MCF 10A (cell line): ENCODE measurements at regions not wholly inside any gene's neighbourhood (a gene's known extent, or its start where the extent isn't known, plus 50 kb on each side); places are given as distances from the start of the nearest gene placed in this dataset.

ENCODE experiments used
- BruUV-seq: library from RNA; stranded (reverse); fragments of 400-500 nt; replicated peaks from 2 replicates; lab custom pipeline; 2021; lab: Mats Ljungman, UMichigan
- CTCF ChIA-PET: fragments of 300-600 bp; sonication (Branson Sonifier 250); formaldehyde crosslinking; extraction: SDS; loops from one replicate; lab custom pipeline; 2021; ENCODE audit warnings: antibody characterized with exemption, inconsistent platforms; lab: Yijun Ruan, JAX
- POLR2A ChIA-PET: fragments of 300-600, 350-650 bp; sonication (Branson Sonifier 250); formaldehyde crosslinking; extraction: SDS; loops from one replicate; lab custom pipeline; 2020; ENCODE audit warnings: antibody characterized with exemption, inconsistent platforms; lab: Yijun Ruan, JAX
- DNase-seq: peaks from one replicate; pipeline ENCODE4 v3.0.0-alpha.2; 2018; ENCODE audit not compliant: unreplicated experiment
- H3K27ac Mint-ChIP-seq: one replicate; pipeline ENCODE4 v1.8.0; 2022; ENCODE audit warnings: mild to moderate bottlenecking, low read depth, mixed read lengths; ENCODE audit not compliant: unreplicated experiment
- H3K27me3 Mint-ChIP-seq: one replicate; pipeline ENCODE4 v1.8.0; 2022; ENCODE audit warnings: mixed read lengths; ENCODE audit not compliant: insufficient read depth, unreplicated experiment
- H3K36me3 Mint-ChIP-seq: one replicate; pipeline ENCODE4 v1.8.0; 2022; ENCODE audit warnings: mild to moderate bottlenecking, moderate library complexity, mixed read lengths; ENCODE audit not compliant: insufficient read depth, unreplicated experiment
- H3K4me1 Mint-ChIP-seq: one replicate; pipeline ENCODE4 v1.8.0; 2022; ENCODE audit warnings: mixed read lengths; ENCODE audit not compliant: insufficient read depth, unreplicated experiment
- H3K4me3 Mint-ChIP-seq: one replicate; pipeline ENCODE4 v1.8.0; 2022; ENCODE audit warnings: mild to moderate bottlenecking, moderate library complexity, mixed read lengths; ENCODE audit not compliant: unreplicated experiment
- H3K9me3 Mint-ChIP-seq: one replicate; pipeline ENCODE4 v1.8.0; 2022; ENCODE audit warnings: mixed read lengths; ENCODE audit not compliant: unreplicated experiment
- intact Hi-C: fragments of 100-400 bp; cut with micrococcal nuclease; formaldehyde crosslinking; loops from 2 replicates; pipeline ENCODE4 v1.14.1; 2022
- TF ChIP-seq, protein P1 (sequence below): fragments of 200-600 bp; IDR thresholded peaks from one replicate; pipeline ENCODE4 v1.8.0; 2022; ENCODE audit warnings: antibody characterized with exemption, mild to moderate bottlenecking; ENCODE audit not compliant: unreplicated experiment

DNA sequence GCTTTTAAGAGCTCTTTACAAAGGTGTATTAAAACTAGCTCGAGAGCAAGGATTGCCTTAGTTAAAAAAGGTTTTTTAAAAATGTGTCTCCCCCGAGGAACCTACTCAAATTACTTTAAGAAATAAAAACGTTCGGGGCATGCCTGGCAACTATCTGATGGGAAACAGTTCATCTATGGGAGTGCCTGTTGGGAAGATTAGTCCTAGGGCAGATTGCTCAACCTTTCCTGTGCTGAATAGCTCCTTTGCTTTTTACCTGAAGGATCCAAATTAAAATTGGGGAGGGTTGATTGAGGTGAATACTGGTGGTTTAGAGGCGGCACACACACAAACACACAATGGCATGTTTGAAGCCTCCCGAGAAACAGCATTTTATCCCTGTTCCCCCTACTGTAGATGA lies 541.4 kb upstream of the ATP2B1 start:
- no TSS peak for BruUV-seq
- Mint-ChIP-seq H3K27me3 (no peaks in the 10 kb centered on the region), H3K9me3 (no peaks in the 10 kb centered on the region), H3K27ac (peak overlapping the region; percentile 74), H3K36me3 (no peaks in the 10 kb centered on the region), H3K4me3 (peak overlapping the region; percentile 18), H3K4me1 (peaks cover 20% of the 10 kb centered on the region)
- intact Hi-C loops = no loop called here
- TF ChIP-seq, protein P1, sequence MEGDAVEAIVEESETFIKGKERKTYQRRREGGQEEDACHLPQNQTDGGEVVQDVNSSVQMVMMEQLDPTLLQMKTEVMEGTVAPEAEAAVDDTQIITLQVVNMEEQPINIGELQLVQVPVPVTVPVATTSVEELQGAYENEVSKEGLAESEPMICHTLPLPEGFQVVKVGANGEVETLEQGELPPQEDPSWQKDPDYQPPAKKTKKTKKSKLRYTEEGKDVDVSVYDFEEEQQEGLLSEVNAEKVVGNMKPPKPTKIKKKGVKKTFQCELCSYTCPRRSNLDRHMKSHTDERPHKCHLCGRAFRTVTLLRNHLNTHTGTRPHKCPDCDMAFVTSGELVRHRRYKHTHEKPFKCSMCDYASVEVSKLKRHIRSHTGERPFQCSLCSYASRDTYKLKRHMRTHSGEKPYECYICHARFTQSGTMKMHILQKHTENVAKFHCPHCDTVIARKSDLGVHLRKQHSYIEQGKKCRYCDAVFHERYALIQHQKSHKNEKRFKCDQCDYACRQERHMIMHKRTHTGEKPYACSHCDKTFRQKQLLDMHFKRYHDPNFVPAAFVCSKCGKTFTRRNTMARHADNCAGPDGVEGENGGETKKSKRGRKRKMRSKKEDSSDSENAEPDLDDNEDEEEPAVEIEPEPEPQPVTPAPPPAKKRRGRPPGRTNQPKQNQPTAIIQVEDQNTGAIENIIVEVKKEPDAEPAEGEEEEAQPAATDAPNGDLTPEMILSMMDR = no peak
- DNase-seq = peak; percentile 52
- POLR2A ChIA-PET = interaction anchor here (0.6 to 2.3 kb wide), 4 partner anchors 13 to 541 kb away, joined by 3 to 9 read pairs (median 6); partner anchors contain the start of gene ATP2B1
- CTCF ChIA-PET = interaction anchor here (0.6 to 0.7 kb wide), 2 partner anchors 48 to 1199 kb away, joined by 3 read pairs; no protein-coding TSS in a partner anchor

DNA sequence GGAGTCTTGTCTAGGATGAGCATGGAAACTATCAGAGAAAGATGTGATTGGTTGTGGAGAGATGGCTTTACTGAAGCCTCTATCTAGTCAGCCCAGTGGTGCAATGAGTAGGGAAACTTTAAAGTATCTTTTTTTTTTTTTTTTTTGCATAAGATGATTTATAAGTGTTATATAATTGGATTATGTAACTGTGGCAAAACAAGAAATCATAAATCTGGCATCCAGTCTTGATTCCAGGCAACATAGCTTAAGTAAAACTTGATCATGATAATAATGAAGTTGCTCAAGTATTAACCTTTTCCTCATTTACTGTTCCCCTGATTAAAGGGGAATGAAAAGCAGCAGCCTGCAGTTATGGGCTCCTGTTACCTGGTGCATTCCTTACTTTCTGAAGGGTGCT lies 538.0 kb upstream of the ATP2B1 start:
- TF ChIP-seq, protein P1 = no peak
- Mint-ChIP-seq H3K4me3 (no peak overlapping the region), H3K27me3 (no peaks in the 10 kb centered on the region), H3K36me3 (no peaks in the 10 kb centered on the region), H3K27ac (no peak overlapping the region), H3K4me1 (peaks cover 13% of the 10 kb centered on the region), H3K9me3 (no peaks in the 10 kb centered on the region)
- no peak for DNase-seq
- no TSS peak for BruUV-seq
- ChIA-PET CTCF (interaction anchor here (0.6 to 0.7 kb wide), 2 partner anchors 694 to 1570 kb away, joined by 3 to 4 read pairs; no protein-coding TSS in a partner anchor), POLR2A (no interaction called here)
- intact Hi-C loops = no loop called here

DNA sequence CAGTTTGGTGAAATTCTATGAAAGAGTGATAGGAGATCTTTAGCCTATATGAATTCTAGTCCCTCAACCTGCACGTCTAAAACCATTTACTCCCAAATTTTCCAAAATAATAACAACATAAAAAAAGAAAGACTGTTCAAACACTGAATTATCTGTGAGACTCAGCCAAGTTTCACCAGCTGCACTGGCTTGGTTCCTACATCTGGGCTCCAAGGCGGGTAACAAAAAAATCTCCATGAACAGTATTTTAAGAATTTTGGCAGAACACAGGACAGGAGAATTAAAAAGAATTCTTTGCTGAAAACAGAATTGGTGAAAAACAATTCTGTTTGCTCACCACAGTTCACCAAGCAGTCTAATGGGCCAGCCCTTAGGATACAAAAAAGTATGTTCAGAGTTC lies 536.8 kb upstream of the ATP2B1 start:
- H3K27me3 Mint-ChIP-seq = no peaks in the 10 kb centered on the region
- peaks cover 9% of the 10 kb centered on the region for H3K4me1 Mint-ChIP-seq
- BruUV-seq = no TSS peak
- intact Hi-C loops = no loop called here
- CTCF ChIA-PET = no interaction called here
- H3K9me3 Mint-ChIP-seq = no peaks in the 10 kb centered on the region
- POLR2A ChIA-PET = no interaction called here
- H3K36me3 Mint-ChIP-seq = no peaks in the 10 kb centered on the region
- H3K4me3 Mint-ChIP-seq = no peak overlapping the region
- H3K27ac Mint-ChIP-seq = no peak overlapping the region
- DNase-seq = no peak
- TF ChIP-seq, protein P1 = no peak

DNA sequence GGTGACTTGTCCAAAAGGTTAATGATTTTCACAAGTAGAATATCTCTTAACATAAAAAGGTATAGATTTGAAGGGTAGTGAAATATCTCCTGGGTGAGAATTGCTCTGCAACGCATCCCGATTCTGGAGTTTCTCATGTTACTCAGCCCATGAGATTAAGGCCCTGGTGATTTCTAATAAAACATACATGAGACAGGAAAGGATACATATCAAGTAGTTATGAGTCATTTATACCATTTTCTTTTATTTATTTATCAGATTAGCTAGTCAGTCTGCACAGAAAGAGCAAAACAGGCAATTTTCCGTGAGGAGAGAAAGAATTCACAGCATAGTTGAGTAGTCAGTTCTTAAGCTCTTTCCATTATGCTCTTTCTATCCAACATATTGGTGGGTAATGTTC lies 535.6 kb upstream of the ATP2B1 start:
- intact Hi-C loops = no loop called here

More for the DNA sequence above, 535.6 kb upstream of the ATP2B1 start:
- CTCF ChIA-PET = no interaction called here
- no TSS peak for BruUV-seq
- TF ChIP-seq, protein P1 = no peak
- Mint-ChIP-seq H3K4me3 (no peak overlapping the region), H3K9me3 (no peaks in the 10 kb centered on the region), H3K27ac (no peak overlapping the region), H3K4me1 (no peaks in the 10 kb centered on the region), H3K27me3 (no peaks in the 10 kb centered on the region), H3K36me3 (no peaks in the 10 kb centered on the region)
- POLR2A ChIA-PET = interaction anchor here (1.7 kb wide), 1 partner anchor 9 kb away, joined by 6 read pairs; no protein-coding TSS in a partner anchor
- no peak for DNase-seq
